NCI-H510A treated with DMSO at 0.1 percent for 48 hours (cell line): ENCODE measurements at regions not wholly inside any gene's neighbourhood (a gene's known extent, or its start where the extent isn't known, plus 50 kb on each side); places are given as distances from the start of the nearest gene placed in this dataset.
"Not testable (repeated sequence)": the region's sequence is repeated elsewhere in the genome, so short reads cannot be mapped to it uniquely, and the experiment has no call there.

Experiments
- DNase-seq: peaks from one replicate; lab custom pipeline; 2025; lab: John Stamatoyannopoulos, UW

DNA sequence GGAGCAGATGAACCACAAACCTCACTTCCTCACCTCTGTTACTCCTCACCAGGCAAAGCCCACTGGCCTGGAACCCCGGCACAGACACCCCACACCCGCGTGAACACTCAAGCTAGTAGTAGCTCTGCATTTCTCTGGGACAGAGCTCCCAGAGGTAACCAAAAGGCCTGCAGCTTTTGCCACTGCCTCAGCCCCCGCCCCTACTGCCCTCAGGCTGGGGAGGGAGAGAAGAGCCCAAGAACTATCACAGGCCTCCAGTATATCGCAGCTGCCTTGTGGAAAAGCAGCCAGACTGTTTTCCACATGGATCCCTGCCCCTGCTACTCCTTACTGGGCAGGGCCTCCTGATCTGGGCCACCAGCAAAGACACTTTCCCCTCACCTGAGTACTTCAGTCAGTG lies 728.7 kb upstream of the ACTRT1 start:
- DNase-seq: no peak

DNA sequence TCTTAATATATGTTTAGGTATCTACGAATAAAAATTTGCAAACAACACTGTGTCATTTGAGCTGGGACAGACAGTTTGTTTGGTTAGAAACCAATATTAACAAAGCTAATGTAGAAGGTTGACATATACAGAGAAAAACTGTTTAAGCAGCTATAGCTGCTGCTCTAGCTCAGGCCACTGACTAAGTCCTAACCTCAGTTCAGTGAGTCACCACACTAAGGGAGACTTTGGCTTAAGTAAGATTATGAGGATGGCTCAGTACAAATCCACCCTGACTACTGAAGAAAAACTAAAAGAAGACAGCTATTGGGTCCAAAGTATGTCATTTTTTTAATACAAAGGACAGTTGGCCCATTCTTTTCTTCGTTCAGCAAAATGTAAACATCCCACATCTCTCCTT lies 717.3 kb upstream of the ACTRT1 start:
- no peak for DNase-seq

DNA sequence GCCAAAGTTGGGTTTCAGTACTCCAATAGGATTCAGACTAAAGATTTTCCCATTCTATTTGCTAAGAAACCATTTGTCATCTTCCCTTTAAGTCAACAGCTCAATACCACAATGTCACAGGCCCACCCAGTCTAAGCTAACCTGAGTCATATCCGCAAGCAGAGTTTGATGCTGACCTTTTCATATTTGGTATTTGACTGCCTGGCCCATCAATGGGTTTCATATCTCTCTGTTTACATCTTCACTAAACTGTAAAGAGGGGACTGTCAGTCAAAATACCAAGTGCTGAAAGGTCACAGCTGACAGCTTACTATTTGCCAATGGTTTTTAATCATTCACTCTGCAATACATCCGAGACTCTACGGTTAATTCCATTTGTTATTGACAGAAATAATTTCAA lies 707.5 kb upstream of the ACTRT1 start:
- DNase-seq: no peak

DNA sequence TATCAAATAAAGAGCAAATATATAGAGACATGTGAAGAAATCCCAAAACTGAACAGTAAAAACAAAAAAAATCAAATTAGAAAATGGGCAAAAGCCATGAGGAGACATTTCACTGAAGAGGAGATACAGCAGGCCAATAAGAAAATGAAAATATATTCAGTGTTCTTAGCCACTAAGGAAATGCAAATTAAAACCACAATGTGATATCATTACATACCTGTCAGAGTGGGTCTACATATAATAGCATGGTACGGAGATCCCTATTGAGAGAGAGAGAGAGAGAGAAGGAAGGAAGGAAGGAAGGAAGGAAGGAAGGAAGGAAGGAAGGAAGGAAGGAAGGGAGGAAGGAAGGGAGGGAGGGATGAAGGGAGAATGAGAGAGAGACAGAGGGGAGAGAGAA lies 707.0 kb upstream of the ACTRT1 start:
- no peak for DNase-seq

DNA sequence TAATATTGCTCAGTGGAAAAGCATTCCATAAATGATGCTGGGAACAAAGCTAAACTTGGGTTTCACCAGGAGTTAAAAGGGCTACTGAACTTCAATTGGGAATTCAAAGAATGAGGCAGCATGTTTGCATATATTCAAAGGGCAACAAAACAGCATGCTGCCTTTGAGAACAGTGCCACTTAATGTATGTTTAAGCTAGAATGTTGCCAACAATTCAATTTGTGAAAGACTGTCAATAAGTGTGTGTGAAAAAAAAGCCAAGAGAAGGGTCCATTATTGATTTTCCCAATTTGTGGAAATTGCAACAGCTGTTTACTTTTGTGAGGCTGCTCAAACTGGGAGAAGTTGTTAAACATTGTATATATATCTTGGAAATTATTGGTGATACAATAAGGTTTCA lies 701.9 kb upstream of the ACTRT1 start:
- no peak for DNase-seq

DNA sequence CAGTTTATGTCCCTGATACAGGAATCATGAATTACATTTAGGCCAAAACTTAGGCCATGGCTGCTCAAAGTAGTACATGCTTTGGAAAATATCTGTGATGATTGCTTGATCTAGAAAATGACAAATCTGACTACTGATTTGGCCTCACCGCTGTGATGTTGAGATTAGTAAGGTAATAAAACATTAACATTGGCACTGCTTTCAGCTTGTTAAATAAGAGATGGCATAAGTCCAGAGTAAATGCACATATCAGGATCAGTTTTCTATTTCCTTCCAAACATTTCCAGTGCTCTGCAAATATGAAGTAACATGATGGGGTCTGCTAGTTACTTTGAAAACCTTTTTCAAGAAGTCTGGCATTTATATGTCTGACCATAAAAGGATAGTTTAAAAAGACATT lies 687.3 kb upstream of the ACTRT1 start:
- no peak for DNase-seq

DNA sequence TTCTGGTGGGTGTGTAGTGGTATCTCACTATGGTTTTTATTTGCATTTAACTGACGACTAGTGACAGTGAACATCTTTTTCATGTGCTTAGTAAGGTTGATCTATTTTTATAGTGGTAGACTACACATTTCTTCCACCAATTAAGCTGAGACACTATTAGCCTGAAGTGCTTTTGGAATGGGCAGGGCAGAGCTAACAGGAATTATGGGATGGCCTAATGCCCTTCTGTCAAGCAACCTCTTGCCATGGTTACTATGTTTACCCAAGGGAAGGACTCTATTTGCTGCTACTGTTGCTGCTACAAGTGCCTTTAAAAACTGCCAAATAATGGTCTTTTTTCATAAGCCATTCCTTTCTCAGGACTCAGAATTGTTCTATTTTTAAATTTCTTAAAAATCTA lies 676.7 kb upstream of the ACTRT1 start:
- no peak for DNase-seq

DNA sequence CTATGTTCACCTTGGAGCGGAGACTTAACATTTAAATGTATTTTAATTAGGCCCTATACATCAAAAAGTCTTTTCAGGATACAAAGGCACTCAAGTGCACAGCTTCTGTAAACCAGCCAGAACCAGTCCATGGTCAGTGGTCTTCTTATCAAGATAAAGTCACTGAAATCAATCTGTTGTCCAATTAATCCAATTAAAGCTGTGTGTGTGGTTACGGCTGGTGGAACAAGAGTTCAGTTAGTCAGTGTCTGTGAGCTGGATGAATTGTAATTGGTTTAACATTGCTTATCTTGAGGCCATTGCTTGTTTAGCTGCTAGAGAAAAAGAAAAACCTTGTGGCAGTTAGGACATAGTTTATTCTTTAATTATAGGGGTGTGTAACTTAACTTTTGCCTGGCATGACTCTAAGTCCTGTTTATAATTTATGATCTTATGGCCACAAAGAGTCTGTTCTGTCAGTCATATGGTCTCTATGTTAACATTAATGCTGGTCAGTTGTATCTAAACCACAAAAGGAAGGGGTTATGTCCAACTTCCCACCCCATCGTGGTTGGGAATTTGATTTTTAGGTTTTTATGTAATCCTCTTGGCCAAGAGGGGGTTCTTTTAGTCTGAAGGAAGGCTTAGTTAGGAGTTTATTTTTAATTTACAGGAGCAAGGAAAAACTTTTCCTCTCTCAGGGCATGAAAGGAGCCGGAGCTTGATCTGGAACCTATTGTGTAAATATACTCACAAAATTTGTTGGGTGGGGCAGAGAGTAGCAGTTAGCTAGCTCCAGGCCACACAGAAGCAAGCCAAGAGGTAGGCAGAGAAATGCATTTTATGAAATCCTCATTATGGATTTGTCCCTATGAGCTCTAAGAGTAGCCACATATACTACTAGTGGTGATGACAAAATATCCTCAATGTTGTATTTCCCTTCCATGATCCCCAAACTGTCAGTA lies 665.7 kb upstream of the ACTRT1 start:
- no peak for DNase-seq

DNA sequence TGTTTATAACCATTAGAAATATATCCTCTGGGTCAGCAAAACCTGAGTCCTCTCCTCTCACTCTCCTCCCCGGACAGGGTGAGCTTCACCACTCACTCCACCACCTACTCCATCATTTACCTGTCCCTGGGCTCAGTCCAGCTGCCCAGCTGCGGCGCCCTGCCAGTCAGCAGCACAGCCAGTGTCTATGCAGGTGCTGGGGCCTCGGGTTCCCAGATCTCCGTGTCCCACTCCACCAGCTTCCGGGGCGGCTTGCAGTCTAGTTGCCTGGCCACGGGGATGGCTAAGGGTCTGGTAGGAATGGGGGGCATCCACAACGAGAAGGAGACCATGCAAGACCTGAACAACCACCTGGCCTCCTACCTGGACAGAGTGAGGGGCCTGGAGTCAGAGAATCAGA lies 662.2 kb upstream of the ACTRT1 start:
- DNase-seq: no peak

DNA sequence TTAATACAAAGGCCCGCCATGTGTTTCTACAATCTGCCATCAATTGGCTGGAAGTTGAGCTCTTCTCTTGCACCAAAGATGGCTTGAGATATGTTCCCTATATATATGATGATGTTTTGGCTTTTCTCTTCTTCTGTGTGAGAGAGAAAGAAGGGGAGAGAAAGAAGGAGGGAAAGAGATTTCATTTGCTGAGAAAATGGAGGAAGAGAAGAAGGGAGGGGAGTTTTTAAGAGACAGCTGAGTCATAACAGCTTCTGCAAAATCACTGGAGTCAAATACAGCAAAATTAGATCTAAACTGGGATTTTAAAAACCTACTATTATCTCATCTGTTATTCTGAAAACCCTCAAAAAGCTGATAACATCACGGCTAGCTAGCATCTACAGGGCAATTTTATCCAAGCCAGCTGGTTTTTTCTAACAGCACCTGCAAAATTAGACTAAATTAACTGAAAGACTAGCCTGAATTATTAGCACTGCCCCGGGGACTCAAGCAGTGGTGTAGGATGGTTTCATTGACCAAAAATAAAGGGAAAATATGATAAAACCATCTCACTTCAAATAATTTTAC lies 647.6 kb upstream of the ACTRT1 start:
- no peak for DNase-seq

DNA sequence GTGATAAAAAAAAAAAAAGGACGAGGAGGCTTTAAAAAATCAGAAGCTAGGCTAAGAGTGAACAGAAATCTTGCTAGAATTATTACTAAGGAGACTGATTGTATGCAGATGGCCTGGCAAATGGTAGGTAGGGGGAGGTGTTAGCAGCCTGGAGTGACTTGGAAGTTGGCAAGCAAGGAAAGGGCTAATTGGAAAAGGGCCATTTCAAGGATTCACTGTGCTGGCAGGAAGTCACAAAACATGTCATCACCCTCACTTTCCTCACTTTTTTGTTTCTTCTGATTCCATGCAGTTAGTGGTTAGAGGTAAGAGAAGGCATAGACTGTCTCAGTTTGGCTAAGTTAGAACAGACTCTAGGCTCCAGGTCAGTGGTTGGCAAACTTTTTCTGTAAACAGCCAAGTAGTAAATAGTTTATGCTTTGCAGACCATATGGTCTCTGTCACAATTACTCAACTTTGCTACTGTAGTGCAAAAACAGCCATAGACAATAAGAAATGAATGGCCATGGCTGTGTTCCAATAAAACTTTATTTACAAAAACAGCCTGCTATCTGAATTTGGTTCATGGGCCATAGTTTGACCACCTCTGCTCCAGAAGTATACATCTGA lies 646.5 kb upstream of the ACTRT1 start:
- no peak for DNase-seq

DNA sequence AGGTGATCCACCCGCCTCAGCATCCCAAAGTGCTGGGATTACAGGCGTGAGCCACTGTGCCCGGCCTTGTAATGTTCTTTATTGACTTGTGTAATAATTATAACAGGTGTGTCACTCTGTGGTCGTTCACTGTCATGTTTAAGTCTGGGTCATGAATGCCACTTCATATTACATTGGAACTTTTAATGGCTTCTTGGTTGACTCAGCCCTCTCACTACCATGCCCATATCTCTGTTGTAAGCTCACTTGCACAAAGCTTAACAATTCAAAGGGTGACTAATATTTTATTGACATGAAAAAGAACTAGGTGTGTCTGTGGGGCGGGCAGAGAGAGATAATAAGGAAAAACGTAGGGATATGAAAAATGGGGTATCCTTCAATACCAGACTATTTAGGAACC lies 639.7 kb upstream of the ACTRT1 start:
- no peak for DNase-seq

DNA sequence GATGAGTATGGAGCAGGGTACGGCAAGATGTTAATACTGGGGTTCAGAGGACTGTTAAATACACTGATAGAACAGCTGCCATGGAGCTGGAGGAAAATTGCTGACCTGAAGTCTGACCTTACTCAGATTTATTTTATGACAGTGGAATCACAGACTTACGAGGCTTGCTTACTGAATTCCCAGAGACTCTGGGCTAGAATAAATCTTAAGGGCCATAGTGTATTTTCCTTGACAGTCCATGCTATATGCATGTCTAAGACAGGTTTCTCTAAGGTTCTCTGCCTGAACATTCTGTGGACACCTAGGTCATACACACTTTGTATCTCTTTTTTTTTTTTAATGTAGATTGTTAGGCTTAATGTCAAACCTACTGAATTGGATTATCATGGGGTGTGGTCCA lies 633.2 kb upstream of the ACTRT1 start:
- no peak for DNase-seq

DNA sequence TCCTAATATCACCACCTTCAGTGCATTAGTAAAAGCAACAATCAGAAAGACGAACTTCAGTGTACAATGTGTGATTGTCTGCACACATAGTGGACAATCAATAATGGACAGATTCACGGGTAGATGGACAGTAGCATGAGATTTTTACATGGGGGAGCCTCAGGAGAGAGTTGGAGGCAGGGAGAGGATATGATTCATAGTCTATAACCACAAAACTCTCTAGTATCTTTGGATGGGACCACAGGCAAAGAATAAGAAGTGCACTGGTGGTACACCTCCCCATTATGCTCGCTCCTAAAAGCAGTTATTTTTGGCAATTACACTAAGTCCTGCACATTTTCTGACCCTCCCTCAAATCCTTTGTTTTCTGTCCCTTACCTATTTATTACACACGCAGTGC lies 624.4 kb upstream of the ACTRT1 start:
- DNase-seq: no peak

DNA sequence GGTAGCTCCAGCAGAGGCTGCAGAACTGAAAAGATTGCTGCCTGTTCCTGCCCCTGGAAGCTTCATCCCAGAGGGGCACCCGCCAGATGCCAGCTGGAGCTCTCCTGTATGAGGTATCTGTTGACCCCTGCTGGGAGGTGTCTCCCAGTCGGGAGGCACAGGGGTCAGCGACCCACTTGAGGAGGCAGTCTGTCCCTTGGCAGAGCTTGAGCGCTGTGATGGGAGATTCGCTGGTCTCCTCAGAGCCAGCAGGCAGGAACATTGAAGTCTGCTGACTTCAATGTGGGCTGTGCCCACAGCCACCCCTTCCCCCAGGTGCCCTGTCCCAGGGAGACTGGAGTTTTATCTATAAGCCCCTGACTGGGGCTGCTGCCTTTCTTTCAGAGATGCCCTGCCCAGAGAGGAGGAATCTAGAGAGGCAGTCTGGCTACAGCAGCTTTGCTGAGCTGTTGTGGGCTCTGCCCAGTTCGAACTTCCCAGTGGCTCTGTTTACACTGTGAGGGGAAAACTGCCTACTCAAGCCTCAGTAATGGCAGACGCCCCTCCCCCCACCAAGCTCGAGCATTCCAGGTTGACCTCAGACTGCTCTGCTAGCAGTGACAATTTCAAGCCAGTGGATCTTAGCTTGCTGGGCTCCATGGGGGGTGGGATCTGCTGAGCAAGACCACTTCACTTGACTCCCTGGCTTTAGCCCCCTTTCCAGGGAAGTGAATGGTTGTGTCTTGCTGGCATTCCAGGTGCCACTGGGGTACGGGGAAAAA lies 622.3 kb upstream of the ACTRT1 start:
- not testable (repeated sequence) for DNase-seq

DNA sequence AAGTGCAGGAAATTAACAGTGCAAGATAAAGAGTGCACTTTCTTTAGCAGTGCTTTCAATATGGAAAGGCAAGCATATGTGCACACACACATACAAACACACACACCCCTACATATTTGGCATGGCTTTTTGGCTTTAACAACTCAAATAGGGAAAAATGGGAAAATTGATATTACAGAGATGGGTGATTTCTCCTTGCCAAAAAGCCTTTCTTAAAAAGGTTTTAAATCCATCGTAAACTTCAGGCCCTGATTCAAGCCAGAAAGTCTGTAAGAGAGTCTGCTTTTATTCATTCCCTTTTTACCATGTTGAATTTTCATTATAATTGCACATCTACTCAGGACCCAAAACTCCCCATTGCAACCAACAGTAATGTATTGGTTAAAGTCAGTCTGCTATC lies 612.0 kb upstream of the ACTRT1 start:
- DNase-seq: no peak

DNA sequence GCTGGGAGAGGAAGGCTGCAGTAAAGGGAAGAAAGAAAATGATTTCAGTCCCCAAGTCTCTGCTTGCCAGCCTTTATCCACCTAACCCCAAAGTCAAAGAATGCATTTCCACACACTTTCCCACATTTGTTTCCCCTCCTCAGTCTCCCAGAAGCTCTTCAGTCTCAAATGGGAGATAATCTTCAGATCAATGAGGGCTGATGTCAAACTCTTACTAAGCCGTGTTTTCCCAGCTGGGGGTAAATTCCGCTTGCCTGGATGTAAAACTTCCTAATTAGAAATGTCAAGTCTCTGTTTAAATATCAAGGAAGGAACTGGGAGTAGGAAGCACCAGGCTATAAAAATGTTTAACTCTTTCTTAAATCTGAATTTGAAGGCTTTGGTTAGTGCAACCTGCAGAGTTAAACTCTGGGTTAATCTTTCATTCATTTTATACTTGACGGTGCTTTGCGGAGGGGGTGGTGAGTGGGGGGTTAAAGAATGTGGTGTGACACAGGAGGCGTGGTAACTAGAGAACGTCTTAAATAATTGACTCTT lies 601.4 kb upstream of the ACTRT1 start:
- DNase-seq: no peak

DNA sequence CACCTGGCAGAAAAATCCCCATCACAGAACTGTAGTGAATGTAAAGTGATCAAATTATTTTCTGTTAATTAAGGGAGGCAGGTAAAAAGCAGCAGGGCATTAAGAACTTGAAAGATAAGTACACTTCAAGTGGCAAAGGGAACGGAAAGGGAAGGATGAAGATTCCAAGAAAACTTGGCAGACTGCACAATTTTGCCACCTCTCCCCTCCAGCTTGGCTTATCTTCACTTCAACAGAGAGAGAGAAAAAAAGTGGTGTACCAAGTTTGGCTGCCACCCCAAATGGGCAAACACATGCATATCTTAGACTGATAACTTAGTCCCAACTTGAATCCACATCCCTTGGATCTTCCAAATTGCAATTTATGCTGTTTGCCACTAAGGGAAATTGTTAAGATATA lies 598.1 kb upstream of the ACTRT1 start:
- DNase-seq: no peak

DNA sequence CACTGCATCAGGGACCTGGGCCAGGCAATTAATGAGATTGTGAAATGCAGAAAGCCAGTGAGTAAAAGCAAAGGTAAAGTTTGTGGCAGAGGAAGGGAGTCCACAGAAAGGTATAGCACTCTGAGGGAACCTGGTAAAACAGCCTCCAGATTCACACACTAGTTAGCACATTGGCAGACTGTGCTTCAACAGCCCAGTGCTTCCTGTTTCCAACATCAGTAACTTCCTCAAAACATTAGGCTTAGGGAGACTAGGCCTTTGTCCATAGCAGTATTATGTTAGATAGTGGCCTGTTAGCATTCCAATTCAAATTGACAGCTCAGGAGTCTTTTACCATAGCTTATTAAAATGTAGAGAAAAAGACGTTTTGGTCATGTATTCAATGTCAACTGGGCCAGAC lies 582.6 kb upstream of the ACTRT1 start:
- no peak for DNase-seq

DNA sequence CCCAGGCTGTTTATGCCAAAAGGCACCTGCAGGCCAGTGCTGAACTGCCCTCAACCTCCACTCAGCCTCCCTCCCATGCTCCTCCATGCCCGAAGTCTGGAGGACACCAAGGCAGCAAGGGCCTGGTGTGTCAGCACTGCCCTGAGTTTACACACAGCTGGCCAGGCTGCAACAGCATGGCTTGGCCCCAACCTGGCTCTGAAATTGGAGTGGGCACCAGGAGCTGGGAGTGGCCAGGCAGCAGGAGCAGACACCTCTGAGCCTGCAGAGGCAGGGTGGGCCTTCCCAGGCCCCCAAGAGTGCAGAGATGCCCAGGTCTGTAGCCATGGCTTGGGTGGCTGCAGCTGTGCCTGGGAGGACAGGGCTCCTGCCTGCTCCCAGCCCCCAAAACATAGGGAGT lies 571.2 kb upstream of the ACTRT1 start:
- no peak for DNase-seq

DNA sequence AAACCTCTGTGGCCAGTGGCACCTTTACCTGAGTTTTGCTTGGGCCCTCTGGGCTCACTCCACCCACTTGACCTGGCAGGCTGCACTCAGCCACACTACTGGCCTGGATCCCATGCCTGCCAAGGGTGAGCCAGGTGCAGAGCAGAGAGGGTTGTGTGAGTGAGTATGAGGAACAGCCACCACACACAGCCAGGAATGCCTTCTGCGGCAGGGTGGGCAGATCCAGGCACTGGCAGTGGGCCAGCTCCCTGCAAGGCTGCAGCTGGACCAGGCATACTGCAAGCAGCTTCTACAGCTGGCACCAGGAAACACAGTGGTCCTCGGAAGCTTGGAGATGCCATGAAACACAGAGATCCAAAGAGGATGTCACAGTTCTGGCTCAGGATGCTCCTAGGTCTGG lies 570.1 kb upstream of the ACTRT1 start:
- DNase-seq: no peak

DNA sequence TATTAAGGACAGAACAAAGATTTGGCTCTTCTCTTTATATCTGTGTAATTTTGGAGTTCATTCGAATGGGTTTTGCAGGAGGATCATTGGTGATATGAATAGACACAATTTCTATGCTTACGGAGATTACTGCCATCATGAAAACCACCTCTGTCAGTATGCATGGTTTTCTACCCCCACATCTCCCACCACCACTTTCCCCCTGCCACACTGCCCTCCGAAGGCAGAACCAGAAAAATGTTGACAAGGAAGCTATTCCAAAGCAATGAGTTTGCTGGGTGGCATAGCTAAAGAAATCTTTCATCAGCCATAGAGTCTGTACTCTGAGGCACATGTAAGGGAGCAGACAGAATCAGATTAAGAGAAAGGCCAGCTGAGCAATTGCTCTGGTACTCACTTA lies 567.3 kb upstream of the ACTRT1 start:
- DNase-seq: no peak
